Smooth muscle cell (in vitro differentiated cells): ENCODE measurements at regions not wholly inside any gene's neighbourhood (a gene's known extent, or its start where the extent isn't known, plus 50 kb on each side); places are given as distances from the start of the nearest gene placed in this dataset.

Experiments
- DNase-seq: peaks from one replicate; lab custom pipeline; 2025; ENCODE audit not compliant: unreplicated experiment; lab: John Stamatoyannopoulos, UW
- H2AFZ ChIP-seq: fragments of 200-600 bp; sonication (generic); 2 replicates; pipeline ENCODE4 v1.6.0; 2016; ENCODE audit warnings: antibody characterized with exemption, low read depth, mild to moderate bottlenecking
- H3F3A ChIP-seq: fragments of 200-600 bp; sonication (generic); 2 replicates; pipeline ENCODE4 v1.6.0; 2017; ENCODE audit warnings: antibody characterized with exemption, low read depth
- H3K27ac ChIP-seq: fragments of 200-600 bp; sonication (generic); 2 replicates; pipeline ENCODE4 v1.5.1; 2016; ENCODE audit warnings: low read depth, mild to moderate bottlenecking
- H3K27me3 ChIP-seq: fragments of 200-600 bp; sonication (generic); 2 replicates; pipeline ENCODE4 v1.6.1; 2016; ENCODE audit warnings: low read depth, mild to moderate bottlenecking
- H3K36me3 ChIP-seq: fragments of 200-600 bp; sonication (generic); 2 replicates; pipeline ENCODE4 v1.5.1; 2016; ENCODE audit warnings: low read depth
- H3K4me1 ChIP-seq: fragments of 200-600 bp; sonication (generic); 2 replicates; pipeline ENCODE4 v1.5.1; 2016; ENCODE audit warnings: low read depth
- H3K4me2 ChIP-seq: fragments of 200-600 bp; sonication (generic); 2 replicates; pipeline ENCODE4 v1.6.0; 2016; ENCODE audit warnings: mild to moderate bottlenecking
- H3K4me3 ChIP-seq: fragments of 200-600 bp; sonication (generic); 2 replicates; pipeline ENCODE4 v1.5.1; 2016; ENCODE audit warnings: mild to moderate bottlenecking
- H3K79me2 ChIP-seq: fragments of 200-600 bp; sonication (generic); 2 replicates; pipeline ENCODE4 v1.6.0; 2016; ENCODE audit warnings: low read depth, mild to moderate bottlenecking
- H3K9ac ChIP-seq: fragments of 200-600 bp; sonication (generic); 2 replicates; pipeline ENCODE4 v1.6.0; 2016; ENCODE audit warnings: low read depth
- H3K9me3 ChIP-seq: fragments of 200-600 bp; sonication (generic); replicated peaks from 2 replicates; pipeline ENCODE4 v1.5.1; 2016; ENCODE audit warnings: low read depth
- H4K20me1 ChIP-seq: fragments of 200-600 bp; sonication (generic); 2 replicates; pipeline ENCODE4 v1.6.0; 2016; ENCODE audit warnings: low read depth
- CTCF ChIP-seq: fragments of 200-600 bp; sonication (generic); IDR thresholded peaks from 2 replicates; pipeline ENCODE4 v1.5.1; 2017; ENCODE audit warnings: borderline replicate concordance, mild to moderate bottlenecking, antibody characterized with exemption; ENCODE audit not compliant: insufficient read depth, poor library complexity, severe bottlenecking
- WGBS: methylation state at CpG from one replicate; pipeline ENCODE4 v1.1.7; 2016; ENCODE audit warnings: low lambda C conversion rate; 5-methylcytosine and 5-hydroxymethylcytosine counted together

- no peak for TF ChIP-seq CTCF
- Histone ChIP-seq H3F3A (peaks cover 5% of the 10 kb centered on the region), H3K79me2 (no peaks in the 10 kb centered on the region), H3K4me2 (no peak overlapping the region), H4K20me1 (no peaks in the 10 kb centered on the region), H3K4me1 (peaks cover 18% of the 10 kb centered on the region), H3K36me3 (no peaks in the 10 kb centered on the region), H3K27ac (no peak overlapping the region), H3K9me3 (no peaks in the 10 kb centered on the region), H3K4me3 (no peak overlapping the region), H3K9ac (no peak overlapping the region), H3K27me3 (no peaks in the 10 kb centered on the region), H2AFZ (no peak overlapping the region)
- DNase-seq = no peak
- 98% methylated on average over 2 of the region's 2 CpGs for WGBS
These were observed 77.1 kb upstream of the DRD2 start for GRCh38 chr11:113552271-113552670.

- WGBS = 94% methylated on average over 4 of the region's 4 CpGs
- Histone ChIP-seq H3K9ac (no peak overlapping the region), H3F3A (peaks cover 5% of the 10 kb centered on the region), H2AFZ (no peak overlapping the region), H3K27ac (no peak overlapping the region), H3K27me3 (no peaks in the 10 kb centered on the region), H3K4me3 (no peak overlapping the region), H3K4me2 (no peak overlapping the region), H3K36me3 (no peaks in the 10 kb centered on the region), H3K4me1 (peaks cover 18% of the 10 kb centered on the region), H3K79me2 (no peaks in the 10 kb centered on the region), H4K20me1 (no peaks in the 10 kb centered on the region), H3K9me3 (no peaks in the 10 kb centered on the region)
- TF ChIP-seq CTCF = no peak
- no peak for DNase-seq
These were observed 76.4 kb upstream of the DRD2 start for GRCh38 chr11:113551645-113552044.

GRCh38 chr11:113549611-113550578 is 74.7 kb upstream of the DRD2 start:
- no peak overlapping the region for H3K27ac ChIP-seq
- H3F3A ChIP-seq = peaks cover 5% of the 10 kb centered on the region
- WGBS = 66% methylated on average over 6 of the region's 6 CpGs
- H3K4me2 ChIP-seq = no peak overlapping the region
- no peaks in the 10 kb centered on the region for H3K36me3 ChIP-seq
- H3K79me2 ChIP-seq = no peaks in the 10 kb centered on the region
- no peak overlapping the region for H3K9ac ChIP-seq
- no peak overlapping the region for H3K4me3 ChIP-seq
- H3K27me3 ChIP-seq = no peaks in the 10 kb centered on the region
- H3K4me1 ChIP-seq = peaks cover 9% of the 10 kb centered on the region
- H4K20me1 ChIP-seq = no peaks in the 10 kb centered on the region
- no peak for TF ChIP-seq CTCF
- H3K9me3 ChIP-seq = no peaks in the 10 kb centered on the region
- DNase-seq = no peak
- no peak overlapping the region for H2AFZ ChIP-seq
